H9 (cell line): ENCODE measurements at regions not wholly inside any gene's neighbourhood (a gene's known extent, or its start where the extent isn't known, plus 50 kb on each side); places are given as distances from the start of the nearest gene placed in this dataset.

ENCODE experiments used
- DNase-seq: peaks from one replicate; pipeline ENCODE4 v3.0.0-alpha.2; 2017
- H2AFZ ChIP-seq: one replicate; pipeline ENCODE4 v1.6.1; 2013; ENCODE audit warnings: mild to moderate bottlenecking, low read length, control low read depth, moderate library complexity
- H2AK5ac ChIP-seq: 2 replicates; pipeline ENCODE4 v1.6.1; 2013; ENCODE audit warnings: low read length, control low read depth, mixed read lengths; ENCODE audit not compliant: insufficient read length
- H2BK120ac ChIP-seq: one replicate; pipeline ENCODE4 v1.6.1; 2013; ENCODE audit warnings: low read depth, mild to moderate bottlenecking, low read length, control low read depth, inconsistent platforms; ENCODE audit not compliant: poor library complexity, severe bottlenecking
- H2BK12ac ChIP-seq: 2 replicates; pipeline ENCODE4 v1.6.1; 2013; ENCODE audit warnings: low read length, control low read depth, mixed read lengths, low read depth; ENCODE audit not compliant: insufficient read length
- H2BK15ac ChIP-seq: 2 replicates; pipeline ENCODE4 v1.6.1; 2013; ENCODE audit warnings: low read depth, low read length, control low read depth
- H2BK20ac ChIP-seq: one replicate; pipeline ENCODE4 v1.6.1; 2013; ENCODE audit warnings: low read depth, mild to moderate bottlenecking, low read length, control low read depth, inconsistent platforms; ENCODE audit not compliant: poor library complexity, severe bottlenecking
- H2BK5ac ChIP-seq: 2 replicates; pipeline ENCODE4 v1.6.1; 2013; ENCODE audit warnings: low read length, control low read depth, mixed read lengths; ENCODE audit not compliant: insufficient read length
- H3K14ac ChIP-seq: 2 replicates; pipeline ENCODE4 v1.6.1; 2013; ENCODE audit warnings: low read length, control low read depth; ENCODE audit not compliant: insufficient read depth
- H3K18ac ChIP-seq: 2 replicates; pipeline ENCODE4 v1.6.1; 2013; ENCODE audit warnings: low read depth, mild to moderate bottlenecking, mixed read lengths, low read length, control low read depth; ENCODE audit not compliant: insufficient read length
- H3K23ac ChIP-seq: 2 replicates; pipeline ENCODE4 v1.6.1; 2013; ENCODE audit warnings: low read length, control low read depth, mixed read lengths, low read depth; ENCODE audit not compliant: insufficient read length
- H3K23me2 ChIP-seq: 2 replicates; pipeline ENCODE4 v1.6.1; 2013; ENCODE audit warnings: low read depth, mild to moderate bottlenecking, mixed read lengths, low read length, control low read depth; ENCODE audit not compliant: insufficient read length, poor library complexity, severe bottlenecking
- H3K27ac ChIP-seq: 2 replicates; pipeline ENCODE4 v1.5.1; 2013; ENCODE audit warnings: low read length, control low read depth, mixed read lengths, low read depth; ENCODE audit not compliant: insufficient read length
- H3K27me3 ChIP-seq: 2 replicates; pipeline ENCODE4 v1.6.1; 2013; ENCODE audit warnings: low read length, control low read depth, inconsistent platforms; ENCODE audit not compliant: insufficient read depth
- H3K4ac ChIP-seq: 2 replicates; pipeline ENCODE4 v1.6.1; 2013; ENCODE audit warnings: low read depth, mild to moderate bottlenecking, control low read depth, inconsistent platforms, low read length, moderate library complexity
- H3K4me1 ChIP-seq: 2 replicates; pipeline ENCODE4 v1.6.1; 2013; ENCODE audit warnings: low read length, control low read depth, inconsistent platforms; ENCODE audit not compliant: insufficient read depth
- H3K4me2 ChIP-seq: 2 replicates; pipeline ENCODE4 v1.6.1; 2013; ENCODE audit warnings: low read length, control low read depth, mixed read lengths; ENCODE audit not compliant: insufficient read length, insufficient read depth
- H3K56ac ChIP-seq: 2 replicates; pipeline ENCODE4 v1.6.1; 2013; ENCODE audit warnings: low read depth, mild to moderate bottlenecking, mixed read lengths, low read length, control low read depth; ENCODE audit not compliant: insufficient read length
- H3K79me1 ChIP-seq: 2 replicates; pipeline ENCODE4 v1.6.1; 2013; ENCODE audit warnings: low read depth, mild to moderate bottlenecking, moderate library complexity, low read length, control low read depth, inconsistent platforms; ENCODE audit not compliant: insufficient read depth, poor library complexity, severe bottlenecking
- H3K79me2 ChIP-seq: 2 replicates; pipeline ENCODE4 v1.6.1; 2013; ENCODE audit warnings: low read length, control low read depth, inconsistent platforms; ENCODE audit not compliant: insufficient read depth
- H3K9ac ChIP-seq: 2 replicates; pipeline ENCODE4 v1.6.1; 2013; ENCODE audit warnings: low read length, control low read depth, mixed read lengths; ENCODE audit not compliant: insufficient read length; ENCODE audit errors: extremely low read depth
- H3K9me3 ChIP-seq: one replicate; pipeline ENCODE4 v1.6.1; 2013; ENCODE audit warnings: low read depth, low read length, inconsistent platforms; ENCODE audit not compliant: control insufficient read depth
- H3T11ph ChIP-seq: one replicate; pipeline ENCODE4 v1.6.1; 2013; ENCODE audit warnings: mild to moderate bottlenecking, low read length, control low read depth, inconsistent platforms
- H4K20me1 ChIP-seq: one replicate; pipeline ENCODE4 v1.6.1; 2013; ENCODE audit not compliant: control insufficient read depth, insufficient read length, insufficient read depth
- H4K5ac ChIP-seq: 2 replicates; pipeline ENCODE4 v1.6.1; 2013; ENCODE audit warnings: low read depth, mild to moderate bottlenecking, mixed read lengths, low read length, control low read depth; ENCODE audit not compliant: insufficient read length
- H4K8ac ChIP-seq: replicated peaks from 2 replicates; pipeline ENCODE4 v1.6.1; 2013; ENCODE audit warnings: low read length, control low read depth, mixed read lengths, low read depth; ENCODE audit not compliant: insufficient read length
- H4K91ac ChIP-seq: 2 replicates; pipeline ENCODE4 v1.6.1; 2013; ENCODE audit warnings: low read depth, mild to moderate bottlenecking, moderate library complexity, mixed read lengths, low read length, control low read depth; ENCODE audit not compliant: insufficient read length
- H3K27ac Mint-ChIP-seq, 3 experiments: 2 replicates in 2 of 3; 3 replicates in 1 of 3; pipeline ENCODE4 v1.8.0; 2020 to 2021; ENCODE audit warnings: mixed read lengths in 3 of 3, mild to moderate bottlenecking in 1 of 3, moderate library complexity in 1 of 3
- H3K27me3 Mint-ChIP-seq: 2 replicates; pipeline ENCODE4 v1.8.0; 2021; ENCODE audit warnings: low read depth, mild to moderate bottlenecking, moderate library complexity, mixed read lengths
- H3K36me3 Mint-ChIP-seq, 3 experiments: 2 replicates in 2 of 3; 3 replicates in 1 of 3; pipeline ENCODE4 v1.8.0; 2020 to 2021; ENCODE audit warnings: low read depth in 3 of 3, mixed read lengths in 3 of 3; ENCODE audit not compliant: insufficient read depth in 1 of 3
- H3K4me1 Mint-ChIP-seq, 2 experiments: 2 replicates each; pipeline ENCODE4 v1.8.0; 2020; ENCODE audit warnings: mixed read lengths in 2 of 2
- H3K4me3 Mint-ChIP-seq, 2 experiments: 2 replicates in 1 of 2; 3 replicates in 1 of 2; pipeline ENCODE4 v1.8.0; 2020 to 2021; ENCODE audit warnings: mild to moderate bottlenecking in 2 of 2, mixed read lengths in 2 of 2, moderate library complexity in 1 of 2
- H3K9me3 Mint-ChIP-seq, 2 experiments: 2 replicates in 1 of 2; 3 replicates in 1 of 2; pipeline ENCODE4 v1.8.0; 2020; ENCODE audit warnings: mild to moderate bottlenecking in 2 of 2, mixed read lengths in 2 of 2, moderate library complexity in 1 of 2
- CTCF ChIP-seq: fragments of 200-600 bp; sonication (generic); conservative IDR thresholded peaks from 3 replicates; pipeline ENCODE4 v1.8.0; 2021; ENCODE audit warnings: antibody characterized with exemption, mild to moderate bottlenecking
- WGBS: extraction: QIAGEN DNeasy Blood & Tissue Kit; methylation state at CpG from one replicate; pipeline ENCODE4 v1.1.7; 2013; ENCODE audit warnings: missing lambda C conversion rate, low lambda C conversion rate, mixed read lengths; ENCODE audit not compliant: insufficient read length; ENCODE audit errors: extremely low coverage; 5-methylcytosine and 5-hydroxymethylcytosine counted together

- H2BK20ac ChIP-seq, result no peak overlapping the region
- no peak overlapping the region for H2BK5ac ChIP-seq
- no peak overlapping the region for H2AFZ ChIP-seq
- no peak overlapping the region for H3T11ph ChIP-seq
- H3K4me3 Mint-ChIP-seq, result no peak overlapping the region
- no peak overlapping the region for H4K8ac ChIP-seq
- H2AK5ac ChIP-seq, result no peak overlapping the region
- no peaks in the 10 kb centered on the region for H4K20me1 ChIP-seq
- no CpG with 5 or more reads among the region's 5 CpGs for WGBS
- H3K4me1 Mint-ChIP-seq, result no peaks in the 10 kb centered on the region
- DNase-seq, result no peak
- H3K36me3 Mint-ChIP-seq, result peaks cover 0 to 8% (median 0%) of the 10 kb centered on the region in 3 experiments; a peak in 1 of 7 replicates
- H3K9me3 ChIP-seq, result no peaks in the 10 kb centered on the region
- no peaks in the 10 kb centered on the region for H3K27me3 ChIP-seq
- H3K23me2 ChIP-seq, result no peaks in the 10 kb centered on the region
- no peaks in the 10 kb centered on the region for H3K4me1 ChIP-seq
- H2BK120ac ChIP-seq, result no peak overlapping the region
- no peaks in the 10 kb centered on the region for H3K79me2 ChIP-seq
- peaks cover 5 to 7% of the 10 kb centered on the region in 2 experiments; a peak in 4 of 5 replicates for H3K9me3 Mint-ChIP-seq
- H4K5ac ChIP-seq, result no peak overlapping the region
- no peak for TF ChIP-seq CTCF
- no peak overlapping the region for H3K4ac ChIP-seq
- no peak overlapping the region for H3K27ac ChIP-seq
- H3K27me3 Mint-ChIP-seq, result no peaks in the 10 kb centered on the region
- H3K14ac ChIP-seq, result no peak overlapping the region
- H3K9ac ChIP-seq, result no peak overlapping the region
- no peak overlapping the region for H3K4me2 ChIP-seq
- no peak overlapping the region for H3K23ac ChIP-seq
- no peak overlapping the region for H2BK12ac ChIP-seq
- no peak overlapping the region for H3K27ac Mint-ChIP-seq
- H4K91ac ChIP-seq, result no peak overlapping the region
- H3K18ac ChIP-seq, result no peak overlapping the region
- H2BK15ac ChIP-seq, result no peak overlapping the region
- H3K56ac ChIP-seq, result no peak overlapping the region
- no peaks in the 10 kb centered on the region for H3K79me1 ChIP-seq
Measured at GRCh38 chr12:58621126-58621525, 299.2 kb downstream of the LRIG3 start.
